HepG2 (cell line): ENCODE measurements at regions not wholly inside any gene's neighbourhood (a gene's known extent, or its start where the extent isn't known, plus 50 kb on each side); places are given as distances from the start of the nearest gene placed in this dataset.

ENCODE experiments used
- ATAC-seq: fragments of 200-7000 bp; cut with Tn5 transposase; 3 replicates; pipeline ENCODE4 v1.9.1; 2020; ENCODE audit warnings: mild to moderate bottlenecking, moderate library complexity
- BruUV-seq: library from RNA; stranded (reverse); fragments of 400-500 nt; replicated peaks from 2 replicates; lab custom pipeline; 2021; lab: Mats Ljungman, UMichigan
- CTCF ChIA-PET: fragments of 300-600 bp; formaldehyde crosslinking; extraction: SDS; loops from one replicate; lab custom pipeline; 2021; ENCODE audit warnings: low total read pairs, inconsistent platforms, low intra/inter-chr PET ratio; lab: Yijun Ruan, JAX
- POLR2A ChIA-PET: fragments of 350-600 bp; sonication (Branson Sonifier 250); formaldehyde crosslinking; loops from one replicate; lab custom pipeline; 2020; ENCODE audit warnings: antibody characterized with exemption, inconsistent platforms; lab: Yijun Ruan, JAX
- DNase-seq: peaks from one replicate; pipeline ENCODE4 v3.0.0-alpha.2; 2015; ENCODE audit warnings: low spot score
- FAIRE-seq: peaks from 3 replicates; lab custom pipeline; 2011; peaks lifted over from hg19 to GRCh38; lab: Jason Lieb, UNC
- H2AFZ ChIP-seq: one replicate; pipeline ENCODE4 v1.6.1; 2011; ENCODE audit warnings: low read length, inconsistent platforms
- H3K27ac ChIP-seq: fragments of 300-600 bp; 3 replicates; pipeline ENCODE4 v1.8.0; 2011; ENCODE audit warnings: mixed run types, mild to moderate bottlenecking, mixed read lengths, low read length, inconsistent platforms; ENCODE audit not compliant: insufficient read depth; ENCODE audit errors: extremely low read length
- H3K27me3 ChIP-seq, 2 experiments: fragments of 200-600 bp in 1 of 2; 2 replicates in 1 of 2; 3 replicates in 1 of 2; pipeline versions ENCODE4 v1.6.0 to v1.8.0; 2011; ENCODE audit warnings: low read length in 2 of 2, mild to moderate bottlenecking in 2 of 2, moderate library complexity in 2 of 2, inconsistent platforms in 1 of 2; ENCODE audit not compliant: insufficient read depth in 2 of 2, control insufficient read depth in 1 of 2
- H3K36me3 ChIP-seq, 2 experiments: fragments of 200-600 bp in 1 of 2; replicated peaks in 1 of 2; 2 replicates in 1 of 2; 3 replicates in 1 of 2; pipeline versions ENCODE4 v1.5.1 to v1.8.0; 2011; ENCODE audit warnings: low read length in 2 of 2, inconsistent platforms in 1 of 2; ENCODE audit not compliant: insufficient read depth in 2 of 2, control insufficient read depth in 1 of 2
- H3K4me1 ChIP-seq: 2 replicates; pipeline ENCODE4 v1.5.1; 2012; ENCODE audit warnings: low read length, inconsistent platforms; ENCODE audit not compliant: insufficient read depth
- H3K4me2 ChIP-seq: 2 replicates; pipeline ENCODE4 v1.6.0; 2011; ENCODE audit warnings: low read depth, low read length, inconsistent platforms
- H3K4me3 ChIP-seq, 3 experiments: fragments of 200-600 bp in 1 of 3; sonication (generic), shearing (Covaris generic) in 1 of 3; replicated peaks in 1 of 3; 2 replicates each; pipeline ENCODE4 v1.5.1; 2011 to 2016; ENCODE audit warnings: low read length in 3 of 3, inconsistent platforms in 2 of 3, low read depth in 2 of 3, mild to moderate bottlenecking in 2 of 3, control low read depth in 1 of 3, mixed read lengths in 1 of 3; ENCODE audit not compliant: insufficient read depth in 1 of 3
- H3K79me2 ChIP-seq: one replicate; pipeline ENCODE4 v1.6.1; 2011; ENCODE audit warnings: low read length, inconsistent platforms; ENCODE audit not compliant: insufficient read depth
- H3K9ac ChIP-seq: 2 replicates; pipeline ENCODE4 v1.6.0; 2011; ENCODE audit warnings: mild to moderate bottlenecking, low read depth, low read length, inconsistent platforms; ENCODE audit not compliant: insufficient read depth
- H3K9me3 ChIP-seq: 2 replicates; pipeline ENCODE4 v1.5.1; 2012; ENCODE audit warnings: mild to moderate bottlenecking, low read length
- H4K20me1 ChIP-seq: 2 replicates; pipeline ENCODE4 v1.6.0; 2011; ENCODE audit warnings: inconsistent platforms, mild to moderate bottlenecking, low read length, moderate library complexity; ENCODE audit not compliant: insufficient read depth
- BRD4 ChIP-seq: sonication (generic); formaldehyde crosslinking; IDR thresholded peaks from 2 replicates; pipeline ENCODE4 v1.4.0; 2020; ENCODE audit warnings: missing genetic modification reagents
- PAWR ChIP-seq: sonication (generic); formaldehyde crosslinking; IDR thresholded peaks from 2 replicates; pipeline ENCODE4 v1.4.0; 2020; ENCODE audit warnings: missing genetic modification reagents, mild to moderate bottlenecking, borderline replicate concordance
- SNRNP70 ChIP-seq: fragments of 200-400 bp; formaldehyde crosslinking; IDR thresholded peaks from 2 replicates; pipeline ENCODE4 v1.6.1; 2017; ENCODE audit warnings: mild to moderate bottlenecking, low read depth, low read length, moderate library complexity
- SPEN ChIP-seq: sonication (generic); formaldehyde crosslinking; IDR thresholded peaks from 2 replicates; pipeline ENCODE4 v1.5.1; 2020; ENCODE audit warnings: low read depth, mild to moderate bottlenecking, missing genetic modification reagents
- SUZ12 ChIP-seq: fragments of 150-350 bp; IDR thresholded peaks from 2 replicates; pipeline ENCODE4 v1.6.1; 2014; ENCODE audit warnings: low read depth, low read length
- TCF7 ChIP-seq: sonication (generic); IDR thresholded peaks from 2 replicates; pipeline ENCODE4 v1.6.1; 2016; ENCODE audit warnings: antibody characterized with exemption, low read depth
- TRIM24 ChIP-seq: sonication (generic); formaldehyde crosslinking; IDR thresholded peaks from 2 replicates; pipeline ENCODE4 v1.8.0; 2022; ENCODE audit warnings: mild to moderate bottlenecking, missing genetic modification reagents
- WGBS: methylation state at CpG from one replicate; pipeline ENCODE4 v1.1.6; 2017; ENCODE audit warnings: low lambda C conversion rate; 5-methylcytosine and 5-hydroxymethylcytosine counted together
- in situ Hi-C: cut with HindIII; loops from 2 replicates; pipeline ENCODE4 v1.10.0; 2017; ENCODE audit warnings: low pct_unique_long_range_greater_than_20kb; ENCODE audit not compliant: extremely low pct_ligation_motif_present
- intact Hi-C: fragments of 100-400 bp; cut with micrococcal nuclease; formaldehyde crosslinking; loops from one replicate; pipeline ENCODE4 v1.10.0; 2022; ENCODE audit not compliant: unreplicated experiment
- TF ChIP-seq, protein P1 (sequence below): sonication (generic); formaldehyde crosslinking; IDR thresholded peaks from 2 replicates; pipeline ENCODE4 v1.4.0; 2020; ENCODE audit warnings: missing genetic modification reagents
- TF ChIP-seq, protein P2 (sequence below): sonication (generic); formaldehyde crosslinking; IDR thresholded peaks from 2 replicates; pipeline ENCODE4 v1.8.1; 2022; ENCODE audit warnings: mild to moderate bottlenecking, missing genetic modification reagents
- TF ChIP-seq, protein P3 (sequence below): IDR thresholded peaks from 2 replicates; pipeline ENCODE4 v1.4.0; 2020; ENCODE audit warnings: mild to moderate bottlenecking, missing genetic modification reagents

- ATAC-seq = no peak
- Histone ChIP-seq H3K9me3 (no peaks in the 10 kb centered on the region), H4K20me1 (no peaks in the 10 kb centered on the region), H3K27me3 (peaks cover 4 to 44% of the 10 kb centered on the region in 2 experiments; a peak in 4 of 5 replicates), H3K4me3 (no peak overlapping the region), H3K4me1 (no peaks in the 10 kb centered on the region), H2AFZ (no peak overlapping the region), H3K9ac (no peak overlapping the region), H3K4me2 (no peak overlapping the region), H3K27ac (no peak overlapping the region), H3K36me3 (no peaks in the 10 kb centered on the region), H3K79me2 (no peaks in the 10 kb centered on the region)
- DNase-seq = no peak
- TF ChIP-seq BRD4 (CRISPR knock-in tag) = no peak
- no peak for FAIRE-seq
- WGBS = 3% methylated on average over 8 of the region's 10 CpGs
- POLR2A ChIA-PET = no interaction called here
- CTCF ChIA-PET = no interaction called here
- no TSS peak for BruUV-seq
- in situ Hi-C loops = no loop called here
- intact Hi-C loops = no loop called here
Measured at GRCh38 chr1:5705751-5706150, 286.5 kb downstream of the NPHP4 start.

- FAIRE-seq (no peak), DNase-seq (no peak), ATAC-seq (no peak)
- Histone ChIP-seq H3K79me2 (no peaks in the 10 kb centered on the region), H2AFZ (no peak overlapping the region), H4K20me1 (no peaks in the 10 kb centered on the region), H3K4me1 (no peaks in the 10 kb centered on the region), H3K36me3 (no peaks in the 10 kb centered on the region), H3K9ac (no peak overlapping the region), H3K9me3 (no peaks in the 10 kb centered on the region), H3K4me3 (no peak overlapping the region), H3K27me3 (peaks cover 4 to 42% of the 10 kb centered on the region in 2 experiments; a peak in 4 of 5 replicates), H3K4me2 (no peak overlapping the region), H3K27ac (no peak overlapping the region)
- WGBS = 12% methylated on average over 14 of the region's 18 CpGs
- in situ Hi-C loops = no loop called here
- intact Hi-C loops = no loop called here
- BruUV-seq = no TSS peak
- CTCF ChIA-PET = no interaction called here
- POLR2A ChIA-PET = no interaction called here
- TF ChIP-seq SNRNP70 (no peak), SUZ12 (no peak), TCF7 (no peak), TRIM24 (no peak), SPEN (CRISPR knock-in tag) (no peak), PAWR (CRISPR knock-in tag) (no peak)
- TF ChIP-seq, protein P1, sequence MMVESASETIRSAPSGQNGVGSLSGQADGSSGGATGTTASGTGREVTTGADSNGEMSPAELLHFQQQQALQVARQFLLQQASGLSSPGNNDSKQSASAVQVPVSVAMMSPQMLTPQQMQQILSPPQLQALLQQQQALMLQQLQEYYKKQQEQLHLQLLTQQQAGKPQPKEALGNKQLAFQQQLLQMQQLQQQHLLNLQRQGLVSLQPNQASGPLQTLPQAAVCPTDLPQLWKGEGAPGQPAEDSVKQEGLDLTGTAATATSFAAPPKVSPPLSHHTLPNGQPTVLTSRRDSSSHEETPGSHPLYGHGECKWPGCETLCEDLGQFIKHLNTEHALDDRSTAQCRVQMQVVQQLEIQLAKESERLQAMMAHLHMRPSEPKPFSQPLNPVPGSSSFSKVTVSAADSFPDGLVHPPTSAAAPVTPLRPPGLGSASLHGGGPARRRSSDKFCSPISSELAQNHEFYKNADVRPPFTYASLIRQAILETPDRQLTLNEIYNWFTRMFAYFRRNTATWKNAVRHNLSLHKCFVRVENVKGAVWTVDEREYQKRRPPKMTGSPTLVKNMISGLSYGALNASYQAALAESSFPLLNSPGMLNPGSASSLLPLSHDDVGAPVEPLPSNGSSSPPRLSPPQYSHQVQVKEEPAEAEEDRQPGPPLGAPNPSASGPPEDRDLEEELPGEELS (CRISPR knock-in tag) = no peak
- TF ChIP-seq, protein P2, sequence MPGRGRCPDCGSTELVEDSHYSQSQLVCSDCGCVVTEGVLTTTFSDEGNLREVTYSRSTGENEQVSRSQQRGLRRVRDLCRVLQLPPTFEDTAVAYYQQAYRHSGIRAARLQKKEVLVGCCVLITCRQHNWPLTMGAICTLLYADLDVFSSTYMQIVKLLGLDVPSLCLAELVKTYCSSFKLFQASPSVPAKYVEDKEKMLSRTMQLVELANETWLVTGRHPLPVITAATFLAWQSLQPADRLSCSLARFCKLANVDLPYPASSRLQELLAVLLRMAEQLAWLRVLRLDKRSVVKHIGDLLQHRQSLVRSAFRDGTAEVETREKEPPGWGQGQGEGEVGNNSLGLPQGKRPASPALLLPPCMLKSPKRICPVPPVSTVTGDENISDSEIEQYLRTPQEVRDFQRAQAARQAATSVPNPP (CRISPR knock-in tag) = no peak
- TF ChIP-seq, protein P3, sequence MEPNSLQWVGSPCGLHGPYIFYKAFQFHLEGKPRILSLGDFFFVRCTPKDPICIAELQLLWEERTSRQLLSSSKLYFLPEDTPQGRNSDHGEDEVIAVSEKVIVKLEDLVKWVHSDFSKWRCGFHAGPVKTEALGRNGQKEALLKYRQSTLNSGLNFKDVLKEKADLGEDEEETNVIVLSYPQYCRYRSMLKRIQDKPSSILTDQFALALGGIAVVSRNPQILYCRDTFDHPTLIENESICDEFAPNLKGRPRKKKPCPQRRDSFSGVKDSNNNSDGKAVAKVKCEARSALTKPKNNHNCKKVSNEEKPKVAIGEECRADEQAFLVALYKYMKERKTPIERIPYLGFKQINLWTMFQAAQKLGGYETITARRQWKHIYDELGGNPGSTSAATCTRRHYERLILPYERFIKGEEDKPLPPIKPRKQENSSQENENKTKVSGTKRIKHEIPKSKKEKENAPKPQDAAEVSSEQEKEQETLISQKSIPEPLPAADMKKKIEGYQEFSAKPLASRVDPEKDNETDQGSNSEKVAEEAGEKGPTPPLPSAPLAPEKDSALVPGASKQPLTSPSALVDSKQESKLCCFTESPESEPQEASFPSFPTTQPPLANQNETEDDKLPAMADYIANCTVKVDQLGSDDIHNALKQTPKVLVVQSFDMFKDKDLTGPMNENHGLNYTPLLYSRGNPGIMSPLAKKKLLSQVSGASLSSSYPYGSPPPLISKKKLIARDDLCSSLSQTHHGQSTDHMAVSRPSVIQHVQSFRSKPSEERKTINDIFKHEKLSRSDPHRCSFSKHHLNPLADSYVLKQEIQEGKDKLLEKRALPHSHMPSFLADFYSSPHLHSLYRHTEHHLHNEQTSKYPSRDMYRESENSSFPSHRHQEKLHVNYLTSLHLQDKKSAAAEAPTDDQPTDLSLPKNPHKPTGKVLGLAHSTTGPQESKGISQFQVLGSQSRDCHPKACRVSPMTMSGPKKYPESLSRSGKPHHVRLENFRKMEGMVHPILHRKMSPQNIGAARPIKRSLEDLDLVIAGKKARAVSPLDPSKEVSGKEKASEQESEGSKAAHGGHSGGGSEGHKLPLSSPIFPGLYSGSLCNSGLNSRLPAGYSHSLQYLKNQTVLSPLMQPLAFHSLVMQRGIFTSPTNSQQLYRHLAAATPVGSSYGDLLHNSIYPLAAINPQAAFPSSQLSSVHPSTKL (CRISPR knock-in tag) = no peak
Measured at GRCh38 chr1:5704561-5705514, 287.4 kb downstream of the NPHP4 start.
